HG02759 (cell line): ENCODE measurements at regions not wholly inside any gene's neighbourhood (a gene's known extent, or its start where the extent isn't known, plus 50 kb on each side); places are given as distances from the start of the nearest gene placed in this dataset.

ENCODE experiments used
- ATAC-seq: cut with Tn5 transposase; IDR thresholded peaks from one replicate; pipeline ENCODE4 v1.9.1; 2021; ENCODE audit warnings: mild to moderate bottlenecking, moderate library complexity; ENCODE audit not compliant: unreplicated experiment

- ATAC-seq, result no peak
Observed at GRCh38 chr6:156319707-156320106, 457.5 kb upstream of the ARID1B start.

DNA sequence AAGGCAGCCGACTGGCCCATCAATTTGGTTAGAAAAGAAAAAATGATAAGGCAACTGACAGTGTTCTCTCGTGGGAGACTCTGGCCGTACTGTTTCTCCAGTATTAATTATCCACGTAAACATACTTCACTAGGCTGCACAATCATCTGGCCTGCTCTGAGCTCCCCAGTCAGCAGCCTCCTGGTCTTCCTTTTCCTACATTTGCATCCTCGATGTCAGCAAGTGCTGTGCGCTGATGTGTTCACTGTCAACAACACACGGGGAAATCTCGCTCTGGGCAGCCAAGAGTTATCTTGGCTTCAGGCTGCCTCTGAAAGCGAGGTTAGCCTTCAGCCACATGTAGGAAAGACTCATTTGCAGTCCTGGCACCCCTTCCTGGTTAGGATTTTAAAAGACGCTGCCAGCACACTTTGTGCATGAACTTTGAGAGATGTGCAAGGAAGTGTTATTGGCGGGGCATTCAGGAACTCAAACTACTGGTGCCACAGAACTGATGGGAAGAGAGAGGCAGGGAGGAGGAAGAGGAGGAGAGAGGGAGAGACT is 460.5 kb upstream of the ARID1B start:
- ATAC-seq, result no peak

DNA sequence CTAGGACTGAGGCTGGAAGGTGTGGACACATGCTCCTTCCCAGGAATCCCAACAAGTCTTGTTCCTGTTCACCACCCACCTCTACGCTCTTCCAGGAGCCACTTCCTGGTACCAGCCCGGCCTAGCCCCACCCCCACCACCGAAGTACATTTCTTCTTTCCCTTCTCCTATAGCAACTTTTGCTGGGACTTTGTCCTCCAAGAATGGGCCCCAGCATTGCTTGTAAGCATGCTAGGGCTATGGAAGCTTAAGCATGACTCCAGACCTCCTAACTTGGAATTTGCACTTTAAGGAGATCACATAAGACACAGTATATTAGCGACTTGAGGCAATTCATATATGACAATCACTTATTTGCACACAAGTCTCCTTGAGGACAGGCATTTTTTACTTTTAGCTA is 462.0 kb upstream of the ARID1B start:
- ATAC-seq, result no peak

- ATAC-seq, result no peak
Observed at GRCh38 chr6:156313037-156313436, 464.1 kb upstream of the ARID1B start.

DNA sequence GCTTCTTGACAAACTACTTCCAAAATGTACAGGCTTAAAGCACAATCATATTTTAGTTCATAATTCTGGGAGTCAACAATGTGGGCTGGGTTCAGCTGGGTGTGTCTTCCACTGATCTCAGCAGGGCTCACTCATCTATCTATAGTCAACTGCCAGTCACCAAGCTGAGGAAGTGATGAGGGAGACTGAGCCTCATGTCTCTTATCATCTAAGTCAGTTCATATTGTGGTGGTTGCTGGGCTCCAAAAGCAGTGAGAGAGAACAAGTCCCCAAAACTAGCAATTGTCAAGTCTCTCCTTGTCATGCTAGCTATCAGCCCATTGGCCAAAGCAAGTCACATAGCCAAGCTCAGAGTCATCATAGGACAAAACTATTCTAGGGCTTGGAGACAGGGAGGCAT is 465.9 kb upstream of the ARID1B start:
- no peak for ATAC-seq

- ATAC-seq, result no peak
Observed at GRCh38 chr6:156310701-156311100, 466.5 kb upstream of the ARID1B start.

DNA sequence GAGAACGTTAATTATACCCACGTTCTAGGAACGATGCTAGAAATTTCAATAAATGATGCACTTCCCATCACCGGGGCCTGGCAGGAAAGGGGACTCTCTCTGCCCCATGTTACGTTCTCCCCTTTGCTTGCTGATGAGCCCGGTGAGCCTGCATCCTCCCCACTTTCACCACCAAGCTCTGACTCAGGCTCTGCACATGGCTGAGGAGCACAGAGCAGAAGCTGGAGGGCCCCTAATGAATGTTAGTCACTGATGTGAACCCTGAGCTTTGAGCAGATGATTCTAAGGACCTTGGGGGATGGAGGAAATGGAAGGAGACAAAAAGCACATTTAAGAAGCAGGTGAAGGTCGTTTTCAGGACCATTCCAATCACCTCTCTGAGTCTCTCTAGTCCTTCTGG is 468.2 kb upstream of the ARID1B start:
- no peak for ATAC-seq

DNA sequence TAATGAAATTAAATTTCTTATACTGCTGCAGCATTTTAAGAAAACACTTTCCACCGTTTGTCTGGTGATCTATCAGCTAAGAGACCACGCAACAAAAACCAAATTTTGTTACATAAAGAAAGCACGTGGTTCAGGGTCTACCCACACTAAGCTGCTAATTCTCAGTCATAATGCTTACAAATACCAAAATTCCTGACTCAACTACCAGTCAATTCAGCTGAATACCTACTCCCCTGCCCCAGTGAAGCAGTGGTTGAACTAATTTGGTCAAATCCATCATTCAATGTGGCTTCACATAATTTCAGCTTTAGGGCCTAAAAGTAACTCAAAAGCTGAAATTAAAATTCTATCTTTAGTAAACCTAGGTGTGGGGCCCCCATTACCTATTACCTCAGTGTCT is 468.6 kb upstream of the ARID1B start:
- no peak for ATAC-seq

GRCh38 chr6:156306531-156306930 is 470.6 kb upstream of the ARID1B start:
- no peak for ATAC-seq

DNA sequence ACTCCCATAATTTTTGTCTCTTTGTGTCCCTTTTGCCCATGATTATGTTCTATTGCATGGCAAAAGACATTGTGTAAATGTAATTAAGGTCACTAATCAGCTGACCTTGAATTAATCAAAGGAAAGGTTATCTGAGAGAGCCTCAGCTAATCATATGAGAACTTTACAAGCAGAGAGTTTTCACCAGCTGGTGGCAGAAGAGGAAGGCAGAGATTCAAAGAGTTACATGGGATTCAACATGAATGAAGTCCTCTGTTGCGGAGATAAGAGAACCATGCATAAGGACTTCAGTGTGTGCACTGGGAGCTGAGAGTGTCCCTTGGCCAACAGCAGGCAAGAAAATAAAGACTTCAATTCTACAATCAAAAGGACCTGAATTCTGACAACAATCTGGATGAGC is 494.1 kb upstream of the ARID1B start:
- no peak for ATAC-seq

DNA sequence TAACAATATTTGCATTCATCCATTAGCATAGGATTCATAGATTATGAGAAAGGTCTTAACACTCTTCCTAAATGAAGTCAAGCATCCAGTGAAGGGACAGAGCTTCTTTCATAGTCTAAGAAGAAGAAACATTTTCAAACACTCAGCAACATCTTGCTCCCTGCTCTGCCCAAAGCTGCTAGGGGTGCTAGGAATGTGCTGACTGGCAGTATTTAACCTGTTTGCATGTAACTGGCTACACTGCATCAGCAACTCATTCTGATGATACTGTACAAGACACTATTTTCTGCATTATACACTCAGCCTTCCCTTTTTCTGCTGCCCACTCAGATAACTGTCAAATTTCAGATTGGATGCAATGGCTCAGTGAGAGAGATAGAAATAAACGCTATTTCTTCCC is 495.1 kb upstream of the ARID1B start:
- ATAC-seq, result no peak

GRCh38 chr6:156281266-156281665 is 495.9 kb upstream of the ARID1B start:
- ATAC-seq, result no peak

DNA sequence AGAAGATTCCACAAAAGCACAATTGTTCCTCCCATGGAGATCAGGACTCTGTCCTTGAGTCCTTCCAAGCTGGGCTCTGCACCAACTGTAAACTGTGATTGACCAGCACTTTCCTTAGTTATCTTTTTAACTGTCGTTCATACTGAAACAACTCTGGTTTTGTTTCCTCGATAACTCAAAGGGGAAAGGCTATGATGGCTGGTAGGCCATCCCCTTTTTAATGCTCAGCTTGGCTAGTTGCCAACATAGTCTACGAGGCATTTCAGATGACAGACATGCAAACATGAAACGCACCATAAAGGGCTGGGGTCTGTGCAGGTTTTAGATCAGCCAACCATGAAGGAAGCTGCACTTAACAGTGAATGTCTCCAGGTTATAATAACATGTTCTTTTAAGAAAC is 497.1 kb upstream of the ARID1B start:
- ATAC-seq, result peak; percentile 38

GRCh38 chr6:156279261-156279969 is 497.8 kb upstream of the ARID1B start:
- ATAC-seq, result peak; percentile 71

DNA sequence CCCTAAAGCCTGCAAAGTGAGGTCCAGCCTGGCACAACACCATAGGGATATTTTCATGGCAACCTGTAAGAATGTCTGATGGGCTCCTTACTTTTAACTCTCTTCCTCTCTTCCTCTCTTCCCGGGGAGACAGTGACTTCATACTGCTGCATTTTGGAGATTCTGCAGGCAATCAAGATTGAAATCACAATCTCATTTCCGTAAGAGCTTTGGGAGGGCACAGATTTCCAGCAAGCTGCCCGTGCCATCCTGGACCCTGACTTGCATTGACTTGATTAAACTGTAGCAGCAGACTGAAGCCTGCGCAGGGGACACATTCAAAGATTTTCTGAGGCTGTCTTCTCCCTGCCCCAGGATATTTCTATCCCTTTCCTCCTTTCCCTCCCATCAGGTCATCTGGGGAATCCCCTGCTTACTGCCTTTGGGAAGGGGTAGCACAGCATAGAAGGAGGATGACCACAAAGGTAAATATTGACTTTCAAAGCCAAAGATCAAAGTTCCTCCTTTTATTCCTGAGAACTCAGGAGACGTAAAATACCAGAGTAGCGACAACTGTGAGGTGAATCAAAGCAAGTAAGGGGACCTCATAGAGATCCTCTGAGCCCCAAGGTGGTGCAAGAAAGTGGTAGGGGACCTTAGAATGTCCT is 504.0 kb upstream of the ARID1B start:
- no peak for ATAC-seq

DNA sequence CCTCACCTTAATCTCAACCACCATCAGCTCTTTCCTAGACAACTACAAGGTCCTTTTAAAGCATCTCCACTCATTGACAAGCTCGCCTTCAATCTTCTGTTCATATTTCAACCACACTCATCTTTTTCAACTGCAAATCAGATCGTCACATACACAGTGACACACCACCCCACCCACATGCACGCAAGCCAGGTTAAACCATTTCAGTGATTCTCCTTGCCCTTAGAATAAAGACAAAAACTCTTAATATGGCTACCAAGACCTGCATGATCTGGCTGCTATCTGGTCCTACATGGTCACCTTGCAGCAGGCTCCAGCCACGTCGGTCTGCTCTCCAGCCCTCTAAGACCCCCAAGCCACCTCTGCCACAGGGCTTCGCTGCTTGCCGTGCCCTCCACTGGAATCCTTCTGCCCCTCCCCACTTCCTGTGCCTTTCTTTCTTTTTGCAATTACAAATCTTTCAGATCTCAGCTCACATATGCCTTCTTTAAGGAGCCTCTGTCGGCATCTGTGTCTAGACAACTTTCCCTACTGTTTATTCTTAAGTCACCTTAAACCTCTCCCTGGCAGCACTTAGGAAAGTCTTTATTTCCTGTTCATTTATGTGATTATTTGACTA is 507.3 kb upstream of the ARID1B start:
- ATAC-seq, result no peak

- ATAC-seq, result no peak
Observed at GRCh38 chr6:156268849-156269248, 508.3 kb upstream of the ARID1B start.

DNA sequence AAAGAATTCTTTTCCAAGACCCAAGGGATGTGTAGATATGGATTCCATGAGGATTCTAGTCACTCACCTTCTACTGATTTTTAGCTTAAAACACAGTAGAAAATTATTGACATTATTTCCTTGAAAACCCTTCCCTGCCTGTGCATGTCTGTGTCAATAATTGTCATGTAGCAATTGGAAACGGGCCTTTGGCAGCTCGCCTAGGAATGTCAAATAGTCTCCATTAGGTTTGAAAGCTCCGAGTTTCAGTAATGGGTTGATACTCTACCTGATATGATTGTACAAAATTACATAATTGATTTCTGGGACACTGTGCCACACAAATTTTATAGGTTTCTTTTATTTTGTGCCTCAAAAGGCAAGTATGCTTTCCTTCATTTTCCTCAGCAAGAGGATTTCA is 515.2 kb upstream of the ARID1B start:
- no peak for ATAC-seq

- no peak for ATAC-seq
Observed at GRCh38 chr6:156260815-156261214, 516.4 kb upstream of the ARID1B start.

GRCh38 chr6:156258981-156259380 is 518.2 kb upstream of the ARID1B start:
- ATAC-seq, result no peak

DNA sequence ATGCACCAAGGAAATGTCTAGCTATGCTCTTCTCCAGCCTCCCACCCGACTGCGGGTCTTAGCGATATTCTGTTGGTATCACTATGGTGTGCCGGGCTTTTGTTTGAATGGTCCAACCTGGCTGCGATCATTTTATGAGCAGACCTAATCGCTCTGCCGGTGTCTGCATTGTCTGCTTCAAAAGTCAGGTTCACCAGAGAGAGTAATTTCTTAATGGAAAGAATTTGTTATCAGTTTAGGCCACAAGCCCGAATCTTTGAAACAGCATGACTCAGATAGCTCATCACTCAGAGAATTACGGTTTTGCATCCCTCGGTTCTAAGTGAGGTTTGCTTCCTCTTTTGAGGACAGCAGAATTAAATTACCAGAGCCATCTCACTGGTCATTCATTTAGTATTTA is 521.0 kb upstream of the ARID1B start:
- no peak for ATAC-seq

DNA sequence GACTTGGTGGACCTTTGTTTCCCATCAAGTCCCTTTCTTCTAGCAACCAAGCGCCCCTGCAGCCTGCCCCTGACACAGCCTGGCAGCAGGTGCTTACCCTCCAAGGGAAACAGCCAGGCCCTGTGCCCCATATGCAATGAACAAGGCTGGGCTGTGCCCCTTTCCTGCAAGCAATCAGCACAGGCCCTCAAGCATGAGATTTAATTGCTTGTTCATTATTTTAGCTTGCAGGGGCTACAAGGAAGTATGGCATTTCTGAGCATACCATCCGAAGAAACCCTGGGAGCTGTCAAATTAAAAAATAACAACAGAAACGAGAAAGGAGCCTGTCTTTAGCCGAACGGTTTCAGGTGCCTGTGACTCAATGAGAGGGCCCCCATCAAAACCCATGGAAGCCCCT is 522.9 kb upstream of the ARID1B start:
- no peak for ATAC-seq
